ENCODE measurements at regions not wholly inside any gene's neighbourhood (a gene's known extent, or its start where the extent isn't known, plus 50 kb on each side); places are given as distances from the start of the nearest gene placed in this dataset.

DNA sequence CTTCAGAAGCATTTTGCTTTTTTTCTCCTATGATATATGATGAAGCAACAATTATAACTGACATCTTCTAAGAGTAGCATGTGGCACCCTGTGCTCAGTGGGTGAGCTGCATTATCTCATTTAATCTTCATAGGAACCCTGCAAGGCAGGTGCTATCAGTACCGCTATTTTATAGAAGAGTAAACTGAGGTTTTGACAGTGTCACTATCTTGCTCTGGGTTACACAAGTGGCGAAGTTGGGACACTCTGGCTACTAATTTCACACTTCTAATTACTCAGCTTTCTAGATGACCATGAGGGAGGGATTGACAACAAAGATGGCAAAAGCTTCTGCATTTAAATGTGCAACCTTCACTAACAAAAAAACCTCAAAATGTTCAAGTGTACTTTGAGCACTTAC is 76.9 kb upstream of the CAMK2D start:
- H3K9me3 ChIP-seq (ENCODE audit: insufficient read depth, low read depth, low read length): no peaks in the 10 kb centered on the region
- no peaks in the 10 kb centered on the region for H4K20me1 ChIP-seq (ENCODE audit: insufficient read depth, low read length)
- Mint-ChIP-seq H3K27me3 (ENCODE audit: low read depth, unreplicated experiment) (no peaks in the 10 kb centered on the region), H3K9me3 (ENCODE audit: unreplicated experiment) (no peaks in the 10 kb centered on the region), H3K4me1 (ENCODE audit: low read depth, unreplicated experiment) (peaks cover 47% of the 10 kb centered on the region), H3K36me3 (ENCODE audit: low read depth, unreplicated experiment) (no peaks in the 10 kb centered on the region), H3K4me3 (ENCODE audit: unreplicated experiment) (no peak overlapping the region), H3K27ac (ENCODE audit: unreplicated experiment) (no peak overlapping the region)
- H3K36me3 ChIP-seq (ENCODE audit: insufficient read depth, low read length): no peaks in the 10 kb centered on the region
- H3K27ac ChIP-seq (ENCODE audit: low read depth, low read length): no peak overlapping the region
- H3K9ac ChIP-seq (ENCODE audit: low read length): no peak overlapping the region
- no peaks in the 10 kb centered on the region for H3K27me3 ChIP-seq (ENCODE audit: insufficient read depth, low read length)
- H3K4me2 ChIP-seq (ENCODE audit: low read length): no peak overlapping the region
- no peak for DNase-seq (ENCODE audit: low read depth)
- TF ChIP-seq EZH2 (IDR thresholded peaks at IDR 0.05; ENCODE audit: insufficient read depth, low read length): no peak
- TF ChIP-seq, protein P1, sequence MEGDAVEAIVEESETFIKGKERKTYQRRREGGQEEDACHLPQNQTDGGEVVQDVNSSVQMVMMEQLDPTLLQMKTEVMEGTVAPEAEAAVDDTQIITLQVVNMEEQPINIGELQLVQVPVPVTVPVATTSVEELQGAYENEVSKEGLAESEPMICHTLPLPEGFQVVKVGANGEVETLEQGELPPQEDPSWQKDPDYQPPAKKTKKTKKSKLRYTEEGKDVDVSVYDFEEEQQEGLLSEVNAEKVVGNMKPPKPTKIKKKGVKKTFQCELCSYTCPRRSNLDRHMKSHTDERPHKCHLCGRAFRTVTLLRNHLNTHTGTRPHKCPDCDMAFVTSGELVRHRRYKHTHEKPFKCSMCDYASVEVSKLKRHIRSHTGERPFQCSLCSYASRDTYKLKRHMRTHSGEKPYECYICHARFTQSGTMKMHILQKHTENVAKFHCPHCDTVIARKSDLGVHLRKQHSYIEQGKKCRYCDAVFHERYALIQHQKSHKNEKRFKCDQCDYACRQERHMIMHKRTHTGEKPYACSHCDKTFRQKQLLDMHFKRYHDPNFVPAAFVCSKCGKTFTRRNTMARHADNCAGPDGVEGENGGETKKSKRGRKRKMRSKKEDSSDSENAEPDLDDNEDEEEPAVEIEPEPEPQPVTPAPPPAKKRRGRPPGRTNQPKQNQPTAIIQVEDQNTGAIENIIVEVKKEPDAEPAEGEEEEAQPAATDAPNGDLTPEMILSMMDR (IDR thresholded peaks at IDR 0.05; ENCODE audit: insufficient read depth, low read depth, low read length): no peak
- no peaks in the 10 kb centered on the region for H3K79me2 ChIP-seq (ENCODE audit: insufficient read depth, low read length)
- peaks cover 15% of the 10 kb centered on the region for H3K4me1 ChIP-seq (ENCODE audit: insufficient read depth, low read length)
- no peak for FAIRE-seq
- no peak overlapping the region for H2AFZ ChIP-seq (ENCODE audit: low read depth, low read length)
- no peak overlapping the region for H3K4me3 ChIP-seq (ENCODE audit: insufficient read depth, low read depth, low read length)

DNA sequence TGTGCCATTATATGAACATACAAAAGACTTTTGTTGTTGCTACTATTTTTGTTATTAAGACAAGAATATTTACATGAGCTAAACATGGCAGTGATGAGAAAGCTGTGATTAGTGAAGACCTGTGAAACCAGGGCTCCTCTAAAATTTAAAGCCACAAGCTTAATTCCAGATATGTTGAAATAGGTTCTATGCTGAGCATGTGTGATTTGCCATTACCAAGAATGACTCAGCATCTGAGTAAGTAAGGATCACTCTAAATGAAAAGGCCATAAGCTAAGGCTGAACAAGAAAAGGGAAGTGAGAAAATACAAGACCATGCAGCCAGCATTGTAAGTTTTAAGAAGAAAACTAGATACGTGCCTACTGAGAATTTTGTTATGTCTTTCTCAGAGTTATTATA is 75.9 kb upstream of the CAMK2D start:
- peak overlapping the region; percentile 57 for H3K4me2 ChIP-seq (ENCODE audit: low read length)

DNA sequence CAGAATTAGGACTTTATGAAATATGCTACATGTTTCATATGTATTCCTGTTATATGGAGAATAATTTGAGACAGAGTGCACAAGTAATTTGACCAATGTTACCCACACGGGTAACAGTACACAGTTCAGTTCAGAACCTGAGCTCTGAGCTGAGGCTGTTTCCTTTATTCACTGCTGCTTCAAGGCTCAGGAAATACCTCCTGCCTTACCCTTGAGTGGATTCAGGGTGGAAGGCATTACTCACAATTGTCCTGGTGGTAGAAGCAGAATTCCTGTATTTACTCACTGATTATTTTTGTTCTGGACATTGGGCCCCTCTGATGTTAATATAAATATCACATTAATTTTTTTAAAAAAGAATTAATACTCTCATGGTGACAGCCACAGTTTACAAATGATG is 73.5 kb upstream of the CAMK2D start:
- H3K36me3 Mint-ChIP-seq (ENCODE audit: low read depth, unreplicated experiment): no peaks in the 10 kb centered on the region
- no peak overlapping the region for H3K4me3 Mint-ChIP-seq (ENCODE audit: unreplicated experiment)
- Histone ChIP-seq H3K27ac (ENCODE audit: low read depth, low read length) (no peak overlapping the region), H3K79me2 (ENCODE audit: insufficient read depth, low read length) (no peaks in the 10 kb centered on the region), H3K9me3 (ENCODE audit: insufficient read depth, low read depth, low read length) (no peaks in the 10 kb centered on the region), H2AFZ (ENCODE audit: low read depth, low read length) (no peak overlapping the region), H3K4me2 (ENCODE audit: low read length) (peak overlapping the region; percentile 26), H3K4me1 (ENCODE audit: insufficient read depth, low read length) (peaks cover 15% of the 10 kb centered on the region), H4K20me1 (ENCODE audit: insufficient read depth, low read length) (no peaks in the 10 kb centered on the region), H3K27me3 (ENCODE audit: insufficient read depth, low read length) (no peaks in the 10 kb centered on the region), H3K9ac (ENCODE audit: low read length) (no peak overlapping the region), H3K36me3 (ENCODE audit: insufficient read depth, low read length) (no peaks in the 10 kb centered on the region), H3K4me3 (ENCODE audit: insufficient read depth, low read depth, low read length) (no peak overlapping the region)
- no peak for TF ChIP-seq EZH2 (IDR thresholded peaks at IDR 0.05; ENCODE audit: insufficient read depth, low read length)
- TF ChIP-seq, protein P1 (IDR thresholded peaks at IDR 0.05; ENCODE audit: insufficient read depth, low read depth, low read length): no peak
- no peak overlapping the region for H3K27ac Mint-ChIP-seq (ENCODE audit: unreplicated experiment)
- no peaks in the 10 kb centered on the region for H3K9me3 Mint-ChIP-seq (ENCODE audit: unreplicated experiment)
- FAIRE-seq: peak; percentile 83
- DNase-seq (ENCODE audit: low read depth): peak; percentile 67
- H3K27me3 Mint-ChIP-seq (ENCODE audit: low read depth, unreplicated experiment): no peaks in the 10 kb centered on the region
- peaks cover 47% of the 10 kb centered on the region for H3K4me1 Mint-ChIP-seq (ENCODE audit: low read depth, unreplicated experiment)

More for the DNA sequence above, 75.9 kb upstream of the CAMK2D start:
- H3K4me3 ChIP-seq (ENCODE audit: insufficient read depth, low read depth, low read length): no peak overlapping the region
- peaks cover 15% of the 10 kb centered on the region for H3K4me1 ChIP-seq (ENCODE audit: insufficient read depth, low read length)
- Mint-ChIP-seq H3K4me3 (ENCODE audit: unreplicated experiment) (no peak overlapping the region), H3K27ac (ENCODE audit: unreplicated experiment) (peak overlapping the region; percentile 64), H3K27me3 (ENCODE audit: low read depth, unreplicated experiment) (no peaks in the 10 kb centered on the region), H3K9me3 (ENCODE audit: unreplicated experiment) (no peaks in the 10 kb centered on the region), H3K4me1 (ENCODE audit: low read depth, unreplicated experiment) (peaks cover 52% of the 10 kb centered on the region), H3K36me3 (ENCODE audit: low read depth, unreplicated experiment) (no peaks in the 10 kb centered on the region)
- TF ChIP-seq, protein P1 (IDR thresholded peaks at IDR 0.05; ENCODE audit: insufficient read depth, low read depth, low read length): no peak
- TF ChIP-seq EZH2 (IDR thresholded peaks at IDR 0.05; ENCODE audit: insufficient read depth, low read length): no peak
- peak overlapping the region; percentile 29 for H3K9ac ChIP-seq (ENCODE audit: low read length)
- peak; percentile 87 for DNase-seq (ENCODE audit: low read depth)
- no peaks in the 10 kb centered on the region for H3K9me3 ChIP-seq (ENCODE audit: insufficient read depth, low read depth, low read length)
- H4K20me1 ChIP-seq (ENCODE audit: insufficient read depth, low read length): no peaks in the 10 kb centered on the region
- no peaks in the 10 kb centered on the region for H3K36me3 ChIP-seq (ENCODE audit: insufficient read depth, low read length)
- H3K27ac ChIP-seq (ENCODE audit: low read depth, low read length): peak overlapping the region; percentile 35
- H3K79me2 ChIP-seq (ENCODE audit: insufficient read depth, low read length): no peaks in the 10 kb centered on the region
- no peaks in the 10 kb centered on the region for H3K27me3 ChIP-seq (ENCODE audit: insufficient read depth, low read length)
- H2AFZ ChIP-seq (ENCODE audit: low read depth, low read length): peak overlapping the region; percentile 41
- peak; percentile 99 for FAIRE-seq
